COLO829 (cell line): ENCODE measurements at regions not wholly inside any gene's neighbourhood (a gene's known extent, or its start where the extent isn't known, plus 50 kb on each side); places are given as distances from the start of the nearest gene placed in this dataset.

Source experiments
- DNase-seq: peaks from one replicate; pipeline ENCODE4 v3.0.0; 2012; ENCODE audit warnings: low spot score

DNA sequence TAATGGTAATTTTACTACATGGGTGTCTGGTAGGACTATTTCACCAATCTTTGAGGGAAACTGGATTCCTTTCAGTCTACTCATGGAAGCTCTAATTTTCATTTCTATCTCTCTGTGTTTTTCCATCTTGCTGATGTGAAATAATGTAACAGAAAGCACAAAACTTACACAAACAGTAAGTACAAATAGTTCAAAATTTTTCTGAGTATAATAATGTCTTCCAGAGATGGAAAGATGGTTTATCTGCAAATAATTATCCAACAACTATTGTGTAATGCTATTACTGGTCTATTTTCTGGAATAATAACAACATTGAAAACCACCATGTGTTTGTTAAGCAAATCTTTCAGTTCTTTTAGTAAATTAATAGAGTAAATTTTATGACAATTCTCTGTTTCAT is 565.8 kb upstream of the MGMT start:
- DNase-seq: no peak

DNA sequence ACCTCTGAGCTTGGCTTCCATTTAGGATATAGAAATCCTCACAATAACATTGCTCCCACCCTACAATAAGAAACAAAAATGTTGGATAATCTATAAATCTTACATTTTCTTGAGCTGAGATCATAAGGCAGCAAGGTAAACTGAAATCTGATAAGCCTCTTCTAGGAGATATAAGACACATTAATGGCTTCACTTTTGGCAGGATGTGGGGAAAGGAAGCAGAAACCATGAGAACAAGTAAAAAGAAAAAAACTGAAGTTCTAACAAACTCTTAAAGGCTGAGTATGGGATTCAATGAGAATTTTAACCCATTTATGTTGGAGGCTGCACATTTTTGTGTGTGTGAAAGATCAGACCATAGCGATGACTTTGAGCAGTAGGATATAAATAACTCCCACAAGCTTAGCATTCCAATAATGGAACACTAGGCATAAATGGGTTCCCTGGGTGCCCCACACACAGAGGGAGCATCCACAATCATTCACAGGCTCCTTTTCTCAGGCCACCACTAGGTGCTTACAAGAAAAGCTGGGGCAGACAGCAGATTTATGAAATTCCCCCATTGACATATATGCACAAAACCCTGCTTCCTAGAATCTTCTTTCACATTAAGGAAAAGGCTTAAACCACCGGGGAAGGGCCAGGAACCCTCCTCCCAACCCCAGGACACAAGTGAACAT is 564.9 kb upstream of the MGMT start:
- DNase-seq: no peak

DNA sequence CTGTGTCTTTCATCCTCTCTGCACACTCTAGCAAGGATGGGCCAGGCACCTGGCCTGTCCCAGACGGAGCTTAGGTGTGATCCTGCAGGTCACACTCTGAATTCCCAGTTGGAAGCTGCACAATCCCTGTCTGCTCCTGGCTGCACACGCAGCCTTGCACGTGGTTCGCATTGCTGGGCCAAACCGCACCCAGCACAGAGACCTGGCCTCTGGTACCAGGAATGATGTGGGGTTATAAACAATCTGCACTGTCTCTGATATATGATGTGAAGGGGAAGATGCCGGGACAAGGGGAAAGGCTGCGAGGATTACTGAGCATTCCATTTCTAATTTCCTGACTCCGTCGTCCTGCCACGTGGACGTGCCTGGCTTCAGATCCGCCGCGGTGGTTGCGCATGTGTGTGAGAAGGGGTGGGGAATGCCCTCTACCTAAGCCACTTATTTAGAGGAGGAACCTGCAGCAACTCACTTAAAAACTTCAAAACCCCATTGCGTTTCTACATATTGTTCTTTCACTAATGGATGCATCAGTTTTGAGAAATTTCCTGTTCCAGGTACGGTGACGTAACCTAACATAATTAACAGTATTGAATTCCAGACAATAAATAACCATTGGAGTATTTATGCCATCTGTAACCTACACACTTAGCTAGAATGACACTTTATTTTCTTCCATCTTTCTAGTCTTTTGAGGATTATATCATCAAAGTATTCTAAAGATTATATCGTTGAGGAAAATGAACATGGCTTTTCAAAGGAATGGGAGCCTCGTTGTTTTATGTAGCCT is 559.7 kb upstream of the MGMT start:
- DNase-seq: no peak

DNA sequence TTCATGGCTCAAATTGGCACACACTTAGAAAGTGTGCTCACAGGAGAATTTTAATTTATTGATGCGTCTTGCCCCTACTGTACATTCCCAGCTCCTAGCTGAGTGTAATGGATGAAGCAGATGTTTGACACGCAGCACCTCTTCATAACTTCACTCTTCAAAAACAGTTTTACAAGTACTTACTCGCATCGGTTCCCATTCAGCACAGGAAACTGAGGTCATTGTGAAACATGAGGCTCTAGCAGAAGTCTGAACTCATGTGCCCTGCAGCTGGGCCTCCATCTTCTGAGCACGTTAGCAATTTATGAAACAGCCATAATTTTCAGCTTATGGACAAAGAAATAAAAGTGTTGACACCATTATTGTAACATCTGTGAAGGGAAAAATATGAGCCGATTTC is 558.9 kb upstream of the MGMT start:
- no peak for DNase-seq

GRCh38 chr10:128908499-128908898 is 558.5 kb upstream of the MGMT start:
- DNase-seq: no peak

- no peak for DNase-seq
Measured at GRCh38 chr10:128912568-128913311, 554.3 kb upstream of the MGMT start.

DNA sequence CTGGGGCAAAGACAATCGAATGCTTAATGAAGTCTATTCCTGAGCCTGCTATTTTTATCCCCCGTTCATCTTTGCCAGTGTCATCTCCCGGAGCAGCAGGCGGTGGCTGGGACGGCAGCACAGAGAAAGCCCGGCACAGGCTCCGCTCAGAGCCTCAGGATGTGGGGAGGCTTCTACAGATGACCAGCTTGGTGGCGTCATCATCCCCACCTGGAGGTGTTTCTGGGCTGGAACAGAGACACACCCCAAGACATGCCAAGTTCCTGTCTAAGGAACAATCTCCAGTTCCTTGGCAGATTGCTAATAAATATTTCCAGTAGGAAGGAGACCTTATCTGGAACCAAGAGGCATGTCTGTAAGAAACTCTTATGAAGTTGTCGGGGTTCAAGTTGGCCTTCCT is 552.4 kb upstream of the MGMT start:
- no peak for DNase-seq

DNA sequence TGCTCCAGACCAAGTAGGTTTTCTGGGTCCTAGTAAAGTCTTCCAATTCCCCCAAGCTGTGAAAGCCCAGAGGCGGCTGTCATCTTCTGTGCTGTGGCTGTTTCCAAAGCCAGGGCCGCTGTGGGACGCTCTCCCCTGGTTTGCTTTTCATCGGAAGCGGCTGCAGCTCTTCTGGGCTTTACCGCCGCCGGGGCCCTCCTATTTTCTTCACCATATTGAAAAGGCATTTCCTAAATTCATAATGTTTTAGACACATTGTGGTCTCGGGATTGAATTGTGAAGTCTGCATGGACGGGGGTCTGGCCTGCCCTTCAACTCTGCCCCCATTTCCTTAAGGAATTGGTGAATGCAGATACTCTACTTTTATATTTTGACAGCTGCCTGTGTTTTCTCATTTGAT is 551.4 kb upstream of the MGMT start:
- no peak for DNase-seq

DNA sequence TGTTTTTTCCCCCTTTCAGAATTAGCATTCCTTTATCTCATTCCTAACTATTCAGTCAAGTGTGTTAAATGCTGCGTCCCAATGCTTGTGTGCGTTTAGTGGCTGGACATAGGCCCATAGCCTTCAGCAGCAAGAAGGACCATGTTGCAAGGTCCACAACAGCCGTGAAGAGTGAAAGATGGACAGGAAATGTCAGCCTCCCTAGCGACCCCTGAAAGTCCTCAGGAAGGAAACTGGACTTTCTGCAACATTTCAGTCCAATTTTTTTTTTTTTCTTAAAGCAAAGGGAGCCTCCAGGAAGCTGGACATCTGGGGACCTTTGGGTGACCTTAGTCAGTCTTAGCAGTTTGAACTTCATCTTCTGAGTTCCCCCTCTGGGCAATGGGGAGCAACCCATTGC is 550.7 kb upstream of the MGMT start:
- no peak for DNase-seq

DNA sequence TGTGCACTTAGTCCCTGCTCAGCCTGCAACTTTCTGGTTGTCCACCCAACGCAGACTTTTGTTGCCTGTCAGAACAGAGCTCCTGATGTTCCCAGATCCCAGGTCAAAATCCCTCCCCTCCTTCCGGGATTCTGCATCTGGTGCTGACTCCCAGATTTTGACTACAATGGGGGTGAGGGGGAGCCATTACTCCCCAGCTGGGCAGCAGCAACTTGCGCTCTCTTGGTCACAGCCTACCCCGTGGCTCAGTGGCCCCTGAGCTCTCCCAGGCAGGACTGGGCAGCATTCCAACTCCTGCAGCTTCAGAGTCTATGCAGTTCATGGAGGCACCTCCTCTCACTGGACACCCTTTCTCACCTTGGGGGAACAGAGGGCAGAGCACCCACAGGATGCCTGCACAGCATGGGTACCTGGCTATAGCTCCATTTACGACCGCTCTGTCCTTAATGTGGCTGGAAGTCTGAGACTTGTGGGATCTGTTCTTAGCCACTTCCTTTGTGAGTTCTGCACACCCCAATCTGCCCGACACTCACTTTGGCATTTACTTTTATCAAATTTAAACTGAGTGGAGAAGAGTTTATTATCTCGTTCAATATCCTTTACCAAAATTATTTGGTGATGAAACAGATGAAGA is 545.5 kb upstream of the MGMT start:
- DNase-seq: no peak

DNA sequence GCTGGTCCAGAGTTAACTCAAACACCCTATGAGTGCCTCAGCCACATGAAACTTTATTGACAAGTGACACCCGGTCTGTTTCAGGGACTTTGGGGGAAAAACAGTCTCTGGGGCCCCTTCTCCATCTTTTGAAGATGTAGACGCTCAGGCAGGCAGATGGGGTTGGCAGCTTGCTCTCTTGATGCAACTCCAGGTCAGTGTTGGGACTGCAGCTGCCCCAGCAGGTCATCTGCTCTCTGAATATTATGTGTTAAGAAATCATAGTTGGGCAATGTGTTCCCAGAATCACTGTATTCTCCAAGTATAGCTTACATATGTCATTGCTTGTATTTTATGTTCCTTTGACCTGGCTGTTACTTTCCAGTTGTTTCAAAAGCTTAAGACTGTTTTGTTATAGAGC is 544.9 kb upstream of the MGMT start:
- no peak for DNase-seq

DNA sequence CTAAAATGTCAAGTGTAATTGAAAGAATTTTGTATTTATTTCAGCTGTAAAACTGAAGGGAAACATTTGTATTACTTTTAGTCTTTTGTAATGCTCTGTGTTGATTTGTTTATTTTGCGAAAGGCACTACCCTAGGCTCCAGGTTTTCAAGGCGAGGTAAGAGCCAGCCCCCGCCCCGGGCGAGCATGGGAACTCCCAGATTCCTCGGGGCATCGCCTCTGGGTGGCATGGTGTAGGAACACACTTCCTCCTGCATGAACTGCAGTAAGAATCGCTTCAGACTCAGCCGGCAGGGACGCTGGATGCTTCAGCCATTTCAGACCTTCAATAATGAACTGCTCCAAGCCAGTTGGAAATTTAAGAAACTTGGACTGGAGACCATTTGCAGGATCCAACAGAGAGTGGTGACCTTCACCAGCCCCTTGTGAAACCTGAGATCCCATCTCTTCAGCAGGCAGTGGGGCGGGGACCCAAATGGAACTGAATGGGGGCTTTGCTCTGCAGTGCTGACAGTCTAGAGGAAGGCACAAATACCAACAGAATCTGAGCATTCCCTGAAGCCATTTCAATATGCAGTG is 544.3 kb upstream of the MGMT start:
- no peak for DNase-seq

GRCh38 chr10:128924918-128925317 is 542.1 kb upstream of the MGMT start:
- DNase-seq: no peak

GRCh38 chr10:128926711-128927110 is 540.3 kb upstream of the MGMT start:
- no peak for DNase-seq

- no peak for DNase-seq
Measured at GRCh38 chr10:128927497-128928161, 539.4 kb upstream of the MGMT start.

DNA sequence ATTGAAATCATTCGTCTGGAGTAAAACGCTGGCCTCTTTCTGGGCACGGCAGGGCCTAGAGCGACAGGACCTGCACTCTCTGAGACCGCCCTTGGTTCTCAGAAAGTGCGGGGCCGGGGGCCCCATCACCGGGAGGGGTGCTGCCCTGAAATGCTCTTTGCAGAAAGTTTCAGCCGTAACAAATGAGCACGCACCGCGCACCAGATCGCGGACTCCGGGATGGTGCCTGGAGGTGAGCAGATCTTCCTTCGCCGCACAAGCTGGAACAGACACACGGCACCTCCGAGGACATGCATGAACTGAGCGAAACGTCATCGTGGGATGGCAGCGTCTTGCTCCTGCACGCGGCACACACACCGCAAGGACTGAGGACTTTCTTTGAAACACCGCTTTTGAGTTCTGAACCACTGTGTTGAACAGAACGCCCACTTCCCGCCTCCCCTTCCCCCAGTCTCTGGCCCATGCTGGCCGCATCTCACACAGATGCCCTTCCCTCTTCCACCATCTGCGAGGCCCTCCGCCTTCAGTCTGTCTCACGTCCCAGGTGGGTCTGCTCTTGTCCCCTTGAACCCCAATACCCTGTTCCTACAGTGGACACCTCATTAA is 538.7 kb upstream of the MGMT start:
- no peak for DNase-seq

DNA sequence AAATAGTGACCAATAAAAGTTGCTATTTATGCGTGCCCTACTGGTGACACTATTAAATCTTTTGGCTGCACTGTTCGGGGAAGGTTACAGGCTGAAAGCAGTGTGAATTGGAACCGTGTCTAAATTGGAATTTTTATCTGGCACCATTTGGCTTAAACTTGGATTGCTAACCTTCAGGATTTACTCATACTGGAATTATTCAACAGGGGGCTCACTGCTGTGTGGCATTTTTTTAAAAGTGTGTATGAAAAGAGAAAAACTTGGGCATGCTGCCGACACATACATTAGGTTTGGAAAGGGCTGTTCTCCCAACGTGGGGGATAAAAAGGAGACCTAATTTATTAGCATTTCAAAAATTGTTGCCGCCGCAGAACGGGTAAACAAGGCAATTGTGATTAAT is 537.9 kb upstream of the MGMT start:
- no peak for DNase-seq

- DNase-seq: no peak
Measured at GRCh38 chr10:128929767-128930166, 537.3 kb upstream of the MGMT start.

DNA sequence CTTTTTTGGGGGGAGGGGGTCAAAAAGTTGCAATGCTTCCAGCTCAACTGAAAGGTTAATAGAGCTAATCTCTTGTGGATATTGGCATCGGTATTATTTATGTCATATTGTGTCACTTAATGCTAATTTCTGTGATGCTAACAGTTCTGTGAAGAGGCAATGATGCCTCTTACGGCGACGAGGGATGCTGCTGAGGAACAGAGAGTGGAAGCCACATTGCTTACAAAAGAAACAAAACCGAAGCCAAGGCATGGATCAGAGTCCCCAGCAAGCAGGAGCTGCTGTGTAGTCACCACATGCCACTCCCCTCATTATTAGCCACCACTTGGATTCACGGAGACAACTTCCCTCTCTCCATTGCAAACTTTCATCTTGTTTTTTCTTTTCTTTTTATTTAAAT is 536.5 kb upstream of the MGMT start:
- DNase-seq: no peak

GRCh38 chr10:128932071-128932820 is 534.8 kb upstream of the MGMT start:
- no peak for DNase-seq

- DNase-seq: no peak
Measured at GRCh38 chr10:128934492-128934891, 532.5 kb upstream of the MGMT start.
